GM12878 (cell line): ENCODE measurements at regions not wholly inside any gene's neighbourhood (a gene's known extent, or its start where the extent isn't known, plus 50 kb on each side); places are given as distances from the start of the nearest gene placed in this dataset.

Experiments used
- CHD4 ChIP-seq: fragments of 200-600 bp; sonication (generic); IDR thresholded peaks from 2 replicates; pipeline ENCODE4 v1.6.1; 2016; ENCODE audit warnings: mild to moderate bottlenecking
- CTCF ChIP-seq, 3 experiments: IDR thresholded peaks in 2 of 3; conservative IDR thresholded peaks in 1 of 3; 2 replicates each; pipeline ENCODE4 v1.5.1; 2011; ENCODE audit warnings: low read depth in 3 of 3, low read length in 3 of 3, mild to moderate bottlenecking in 3 of 3, control low read depth in 2 of 3, moderate library complexity in 2 of 3, inconsistent platforms in 1 of 3, mixed read lengths in 1 of 3; ENCODE audit not compliant: control insufficient read depth in 2 of 3, insufficient read depth in 1 of 3; ENCODE audit errors: extremely low read depth in 1 of 3
- MAX ChIP-seq: IDR thresholded peaks from 2 replicates; pipeline ENCODE4 v1.6.1; 2012; ENCODE audit warnings: low read depth, low read length, improper control_type of control experiment
- MXI1 ChIP-seq: fragments of 150-350 bp; IDR thresholded peaks from 2 replicates; pipeline ENCODE4 v1.6.1; 2011; ENCODE audit warnings: low read depth, mild to moderate bottlenecking, inconsistent platforms, low read length, improper control_type of control experiment
- PBX3 ChIP-seq: IDR thresholded peaks from 2 replicates; pipeline ENCODE4 v1.6.1; 2011; ENCODE audit warnings: mild to moderate bottlenecking, low read depth, low read length, moderate library complexity; ENCODE audit not compliant: insufficient replicate concordance
- POLR2A ChIP-seq: IDR thresholded peaks from 2 replicates; pipeline ENCODE4 v1.6.1; 2011; ENCODE audit warnings: low read depth, mild to moderate bottlenecking, low read length
- RCOR1 ChIP-seq: conservative IDR thresholded peaks from 2 replicates; pipeline ENCODE4 v1.6.1; 2012; ENCODE audit warnings: low read depth, low read length, improper control_type of control experiment
- YY1 ChIP-seq: IDR thresholded peaks from 2 replicates; pipeline ENCODE4 v1.6.1; 2011; ENCODE audit warnings: low read depth, mild to moderate bottlenecking, low read length
- ZSCAN29 ChIP-seq: fragments of 450-650 bp; IDR thresholded peaks from 2 replicates; pipeline ENCODE4 v1.6.1; 2017; ENCODE audit warnings: mild to moderate bottlenecking, moderate library complexity

- TF ChIP-seq CTCF (IDR thresholded peaks at IDR 0.05 in 2 of 3, conservative IDR thresholded peaks at IDR 0.05 in 1 of 3; ENCODE audit: control insufficient read depth in 2 of 3, extremely low read depth in 1 of 3, insufficient read depth in 1 of 3, low read depth in 3 of 3, low read length in 3 of 3) (no peak), RCOR1 (no peak), YY1 (no peak), MXI1 (no peak), PBX3 (no peak), ZSCAN29 (no peak), POLR2A (no peak), MAX (no peak), CHD4 (no peak)
These were observed 147.2 kb downstream of the ISOC1 start for GRCh38 chr5:129241755-129242154.
